HFFc6 (cell line): ENCODE measurements at regions not wholly inside any gene's neighbourhood (a gene's known extent, or its start where the extent isn't known, plus 50 kb on each side); places are given as distances from the start of the nearest gene placed in this dataset.

Experiments used
- DNase-seq: peaks from one replicate; pipeline ENCODE4 v3.0.0-alpha.2; 2018
- H3K27ac Mint-ChIP-seq: 2 replicates; pipeline ENCODE4 v1.8.0; 2020; ENCODE audit warnings: mild to moderate bottlenecking, mixed read lengths
- H3K27me3 Mint-ChIP-seq: 2 replicates; pipeline ENCODE4 v1.8.0; 2021; ENCODE audit warnings: mild to moderate bottlenecking, moderate library complexity, mixed read lengths; ENCODE audit not compliant: insufficient read depth
- H3K36me3 Mint-ChIP-seq: 2 replicates; pipeline ENCODE4 v1.8.0; 2021; ENCODE audit warnings: low read depth, mixed read lengths
- H3K4me1 Mint-ChIP-seq: 2 replicates; pipeline ENCODE4 v1.8.0; 2020; ENCODE audit warnings: low read depth, mixed read lengths
- H3K4me3 Mint-ChIP-seq: 2 replicates; pipeline ENCODE4 v1.8.0; 2020; ENCODE audit warnings: mild to moderate bottlenecking, moderate library complexity, mixed read lengths
- H3K9me3 Mint-ChIP-seq: 2 replicates; pipeline ENCODE4 v1.8.0; 2020; ENCODE audit warnings: mild to moderate bottlenecking, mixed read lengths
- TF ChIP-seq, protein P1 (sequence below): fragments of 200-600 bp; sonication (generic); IDR thresholded peaks from 2 replicates; pipeline ENCODE4 v1.5.0; 2021; ENCODE audit warnings: antibody characterized with exemption, mild to moderate bottlenecking

DNA sequence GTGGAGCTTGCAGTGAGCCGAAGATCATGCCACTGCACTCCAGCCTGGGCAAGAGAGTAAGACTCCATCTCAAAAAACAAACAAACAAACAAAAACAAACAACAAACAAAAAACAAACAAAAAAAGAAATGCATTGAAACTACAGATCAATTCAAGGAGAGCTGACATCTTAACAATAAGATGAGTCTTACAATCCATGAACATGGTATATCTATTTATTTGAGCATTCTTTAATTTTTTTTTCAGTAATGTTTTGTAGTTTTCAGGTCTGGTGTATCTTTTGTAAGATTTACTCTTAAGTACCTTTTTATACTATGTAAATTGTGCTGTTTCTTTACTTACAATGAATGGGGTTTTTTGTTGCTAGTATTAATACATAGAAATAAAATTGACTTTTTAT is 140.1 kb upstream of the DAPK1 start:
- Mint-ChIP-seq H3K36me3 (no peaks in the 10 kb centered on the region), H3K4me3 (no peak overlapping the region), H3K9me3 (no peaks in the 10 kb centered on the region; the same call in 1 of the 2 replicates), H3K4me1 (no peaks in the 10 kb centered on the region), H3K27ac (no peak overlapping the region), H3K27me3 (peaks cover 4% of the 10 kb centered on the region; the same call in 1 of the 2 replicates)
- TF ChIP-seq, protein P1, sequence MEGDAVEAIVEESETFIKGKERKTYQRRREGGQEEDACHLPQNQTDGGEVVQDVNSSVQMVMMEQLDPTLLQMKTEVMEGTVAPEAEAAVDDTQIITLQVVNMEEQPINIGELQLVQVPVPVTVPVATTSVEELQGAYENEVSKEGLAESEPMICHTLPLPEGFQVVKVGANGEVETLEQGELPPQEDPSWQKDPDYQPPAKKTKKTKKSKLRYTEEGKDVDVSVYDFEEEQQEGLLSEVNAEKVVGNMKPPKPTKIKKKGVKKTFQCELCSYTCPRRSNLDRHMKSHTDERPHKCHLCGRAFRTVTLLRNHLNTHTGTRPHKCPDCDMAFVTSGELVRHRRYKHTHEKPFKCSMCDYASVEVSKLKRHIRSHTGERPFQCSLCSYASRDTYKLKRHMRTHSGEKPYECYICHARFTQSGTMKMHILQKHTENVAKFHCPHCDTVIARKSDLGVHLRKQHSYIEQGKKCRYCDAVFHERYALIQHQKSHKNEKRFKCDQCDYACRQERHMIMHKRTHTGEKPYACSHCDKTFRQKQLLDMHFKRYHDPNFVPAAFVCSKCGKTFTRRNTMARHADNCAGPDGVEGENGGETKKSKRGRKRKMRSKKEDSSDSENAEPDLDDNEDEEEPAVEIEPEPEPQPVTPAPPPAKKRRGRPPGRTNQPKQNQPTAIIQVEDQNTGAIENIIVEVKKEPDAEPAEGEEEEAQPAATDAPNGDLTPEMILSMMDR: no peak
- DNase-seq: no peak

- DNase-seq: no peak
- Mint-ChIP-seq H3K27ac (no peak overlapping the region), H3K4me3 (no peak overlapping the region), H3K36me3 (no peaks in the 10 kb centered on the region), H3K9me3 (no peaks in the 10 kb centered on the region; the same call in 1 of the 2 replicates), H3K27me3 (peaks cover 4% of the 10 kb centered on the region; the same call in 1 of the 2 replicates), H3K4me1 (no peaks in the 10 kb centered on the region)
- TF ChIP-seq, protein P1: no peak
Observed at GRCh38 chr9:87359264-87359663, 138.4 kb upstream of the DAPK1 start.

DNA sequence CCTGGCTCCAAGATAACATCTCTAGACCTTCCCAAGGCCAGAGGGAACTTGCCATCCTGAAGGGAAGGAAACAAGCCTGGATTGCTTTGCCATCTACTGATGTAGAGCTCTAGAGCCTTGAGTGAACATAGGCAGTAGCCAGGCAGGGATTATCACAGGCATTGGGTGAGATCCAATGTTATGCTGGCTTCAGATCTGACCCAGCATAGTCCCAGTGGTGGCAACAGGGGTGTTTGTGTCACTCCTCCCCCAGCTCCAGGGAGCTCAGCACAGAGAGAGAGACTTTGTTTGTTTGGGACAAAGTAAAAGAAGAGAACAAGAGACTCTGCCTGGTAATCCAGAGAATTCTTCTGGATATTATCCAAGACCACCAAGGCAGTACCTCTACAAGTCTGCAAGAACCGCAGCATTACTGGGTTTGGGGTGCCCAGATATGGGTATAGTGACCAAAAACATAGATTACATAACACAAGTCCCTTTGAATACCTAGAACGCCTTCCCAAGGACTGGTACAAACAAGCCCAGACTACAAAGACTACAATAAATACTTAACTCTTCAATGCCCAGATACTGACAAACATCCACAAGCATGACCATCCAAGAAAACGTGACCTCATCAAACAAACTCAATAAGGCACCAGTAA is 137.6 kb upstream of the DAPK1 start:
- Mint-ChIP-seq H3K27ac (no peak overlapping the region), H3K27me3 (peaks cover 4% of the 10 kb centered on the region; the same call in 1 of the 2 replicates), H3K4me1 (no peaks in the 10 kb centered on the region), H3K4me3 (no peak overlapping the region), H3K36me3 (no peaks in the 10 kb centered on the region), H3K9me3 (peaks cover 4% of the 10 kb centered on the region; the same call in 1 of the 2 replicates)
- TF ChIP-seq, protein P1: no peak
- DNase-seq: no peak

- no peaks in the 10 kb centered on the region for H3K36me3 Mint-ChIP-seq
- peaks cover 4% of the 10 kb centered on the region for H3K27me3 Mint-ChIP-seq
- DNase-seq: no peak
- no peak overlapping the region for H3K4me3 Mint-ChIP-seq
- no peaks in the 10 kb centered on the region for H3K9me3 Mint-ChIP-seq
- no peak overlapping the region for H3K27ac Mint-ChIP-seq
- H3K4me1 Mint-ChIP-seq: no peaks in the 10 kb centered on the region
- TF ChIP-seq, protein P1: no peak
Observed at GRCh38 chr9:87370049-87370685, 127.5 kb upstream of the DAPK1 start.

DNA sequence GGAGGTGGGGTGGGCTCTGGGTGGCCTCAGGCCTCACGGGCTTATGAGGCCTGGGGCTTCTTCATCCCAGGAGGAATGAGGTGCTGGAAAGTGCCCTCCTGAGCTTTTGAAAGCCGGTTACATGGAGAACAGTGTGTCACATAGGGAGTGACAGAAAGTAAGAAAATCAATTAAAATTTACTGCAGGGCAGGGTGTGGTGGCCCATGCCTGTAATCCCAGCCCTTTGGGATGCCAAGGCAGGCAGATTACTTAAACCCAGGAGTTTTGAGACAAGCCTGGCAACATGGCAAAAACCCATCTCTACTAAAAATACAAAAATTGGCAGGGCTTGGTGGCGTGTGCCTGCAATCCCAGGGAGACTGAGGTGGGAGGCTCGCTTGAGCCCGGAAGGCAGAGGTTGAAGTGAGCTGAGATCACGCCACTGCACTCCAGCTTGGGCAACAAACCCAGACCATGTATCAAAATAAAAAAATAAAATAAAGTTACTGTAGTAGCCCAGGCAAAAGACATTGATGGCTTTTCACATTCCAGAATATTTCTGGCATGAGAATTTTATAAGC is 125.8 kb upstream of the DAPK1 start:
- no peak overlapping the region for H3K27ac Mint-ChIP-seq
- peaks cover 8% of the 10 kb centered on the region for H3K27me3 Mint-ChIP-seq
- H3K9me3 Mint-ChIP-seq: no peaks in the 10 kb centered on the region
- no peak overlapping the region for H3K4me3 Mint-ChIP-seq
- no peaks in the 10 kb centered on the region for H3K4me1 Mint-ChIP-seq
- no peaks in the 10 kb centered on the region for H3K36me3 Mint-ChIP-seq
- DNase-seq: no peak
- TF ChIP-seq, protein P1: no peak
